GM19023 (cell line): ENCODE measurements at regions not wholly inside any gene's neighbourhood (a gene's known extent, or its start where the extent isn't known, plus 50 kb on each side); places are given as distances from the start of the nearest gene placed in this dataset.

Experiments
- ATAC-seq: cut with Tn5 transposase; IDR thresholded peaks from one replicate; pipeline ENCODE4 v1.9.1; 2021; ENCODE audit warnings: mild to moderate bottlenecking, moderate library complexity; ENCODE audit not compliant: unreplicated experiment

DNA sequence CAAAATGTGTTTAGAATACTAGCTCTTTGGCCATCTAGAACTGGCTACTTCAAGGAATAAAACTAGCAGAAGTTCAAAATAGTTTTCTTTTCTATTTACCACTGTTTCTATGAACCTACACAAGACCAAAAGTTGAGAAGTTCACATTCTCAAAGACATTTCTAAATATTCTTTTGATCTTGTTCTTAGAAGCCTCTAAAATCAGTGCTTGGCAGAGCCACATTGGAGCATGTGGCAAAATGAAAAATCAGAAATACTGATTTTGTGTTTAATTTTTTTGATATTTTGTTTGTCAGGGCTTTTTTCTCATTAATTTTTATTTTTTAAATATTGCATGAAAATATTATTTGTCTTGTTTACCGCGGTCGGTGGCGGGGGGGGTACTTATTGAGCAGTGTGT, 853.8 kb upstream of the INTU start:
- no peak for ATAC-seq

DNA sequence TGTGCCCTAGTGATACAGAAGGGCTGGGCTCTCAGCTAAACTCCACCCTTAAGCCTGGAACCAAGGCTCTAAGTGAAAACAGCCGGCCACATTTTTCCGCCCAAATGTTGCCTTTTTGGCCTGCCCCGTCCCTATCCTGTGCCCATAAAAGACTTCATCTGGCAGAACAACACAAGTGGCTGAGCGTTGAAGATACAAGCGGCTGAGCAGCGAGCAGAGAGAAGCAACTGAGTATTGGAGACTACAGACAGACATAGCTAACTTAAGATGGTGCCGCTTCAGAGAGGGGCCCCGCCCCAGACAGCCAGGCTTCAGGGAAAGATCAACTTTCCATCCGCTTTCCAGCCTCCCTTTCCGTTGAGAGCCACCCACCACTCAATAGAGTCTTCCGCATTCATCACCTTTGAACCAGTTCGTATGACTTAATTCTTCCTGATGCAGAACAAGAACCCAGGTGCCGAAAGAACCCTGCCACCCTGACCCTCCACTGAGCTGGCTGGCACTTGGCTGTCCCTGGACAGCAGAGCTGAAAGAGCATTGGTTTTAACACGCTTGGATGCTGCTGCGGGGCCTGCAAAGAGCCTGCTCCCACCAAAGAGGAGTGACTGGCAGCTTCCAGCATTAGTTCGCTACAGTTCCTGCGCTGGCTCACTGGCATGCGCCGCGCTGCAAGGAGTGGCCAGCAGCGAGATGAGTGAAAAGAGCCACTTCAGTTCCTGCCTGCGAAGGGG, 853.2 kb upstream of the INTU start:
- ATAC-seq: no peak

DNA sequence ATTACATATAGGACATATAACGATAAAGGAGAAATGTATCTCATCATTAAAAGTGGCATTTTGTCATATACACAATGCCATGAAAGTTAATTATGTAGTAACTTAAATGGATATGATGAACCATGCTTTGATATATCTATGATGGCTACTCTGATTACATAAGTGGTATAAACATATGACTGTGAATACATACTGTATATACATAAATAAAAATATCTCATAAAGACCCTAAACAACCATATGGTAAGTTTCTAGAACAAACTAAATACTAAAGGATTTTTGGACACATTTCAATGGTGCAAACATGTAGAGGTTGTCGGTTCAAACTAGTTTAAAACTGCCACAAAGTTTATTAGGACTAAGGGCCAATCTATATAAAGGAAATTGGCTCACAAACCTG, 849.6 kb upstream of the INTU start:
- no peak for ATAC-seq

DNA sequence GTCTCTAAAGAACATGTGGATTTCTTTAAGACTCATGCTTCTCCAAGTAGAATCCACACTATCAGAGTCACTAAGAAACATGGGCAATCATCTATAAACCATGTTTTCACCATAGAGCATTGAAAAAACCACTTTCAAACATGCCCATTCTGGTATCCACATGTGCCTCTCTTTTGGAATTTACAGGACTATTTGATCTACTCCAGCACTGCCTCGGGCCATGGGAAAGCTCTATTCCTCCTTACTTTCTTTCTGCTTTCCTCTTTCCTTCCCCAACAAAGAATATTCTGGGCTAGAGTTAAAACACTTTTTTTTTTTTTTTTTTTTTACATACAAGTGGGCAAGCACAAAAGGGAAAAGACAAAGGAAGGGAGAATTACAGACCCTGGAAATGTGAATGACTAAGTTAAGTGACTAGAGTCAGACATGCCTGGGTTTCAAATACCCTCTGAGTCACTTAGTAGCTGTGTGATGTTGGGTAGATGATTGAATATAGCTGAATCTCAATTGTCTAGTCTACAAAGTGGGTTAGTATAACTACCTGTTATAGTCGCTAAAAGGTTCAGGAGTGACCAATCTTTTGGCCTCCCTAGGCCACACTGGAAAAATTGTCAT, 847.7 kb upstream of the INTU start:
- ATAC-seq: no peak

DNA sequence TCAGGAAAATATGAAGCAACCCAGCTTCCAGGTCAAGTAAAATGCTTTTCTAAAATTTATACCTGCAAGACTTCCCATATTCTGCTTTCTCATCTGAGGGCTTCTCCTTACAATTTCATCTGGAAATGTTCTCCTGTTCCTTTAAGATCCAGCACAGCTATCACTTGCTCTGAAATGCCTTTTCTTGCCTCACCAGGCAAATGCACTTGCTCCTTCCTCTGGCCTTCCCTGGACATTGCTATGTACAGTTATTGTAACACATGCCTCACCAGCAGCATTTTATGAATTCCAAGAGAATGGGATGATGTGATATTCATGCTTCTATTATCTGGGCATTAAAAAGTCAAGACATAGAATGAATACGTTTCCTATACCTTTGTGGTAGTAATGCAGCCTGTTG, 842.1 kb upstream of the INTU start:
- no peak for ATAC-seq

DNA sequence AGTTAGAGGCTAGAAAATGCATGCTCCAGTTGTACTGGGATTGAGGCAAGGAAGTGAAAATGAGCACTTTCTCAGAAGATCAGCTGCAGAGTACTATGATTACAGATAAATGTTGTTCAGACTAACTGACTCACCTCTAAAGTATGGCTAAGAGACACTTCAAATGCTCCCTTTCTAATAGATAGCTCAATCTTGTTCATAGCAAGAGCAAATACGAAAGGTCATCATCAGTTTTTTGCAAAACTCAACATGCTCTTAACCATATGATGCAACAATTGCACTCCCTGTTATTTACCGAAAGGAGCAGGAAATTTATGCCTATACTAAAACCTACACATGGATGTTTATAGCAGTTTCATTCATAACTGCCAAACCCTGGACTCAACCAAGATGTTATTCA, 838.4 kb upstream of the INTU start:
- ATAC-seq: no peak

DNA sequence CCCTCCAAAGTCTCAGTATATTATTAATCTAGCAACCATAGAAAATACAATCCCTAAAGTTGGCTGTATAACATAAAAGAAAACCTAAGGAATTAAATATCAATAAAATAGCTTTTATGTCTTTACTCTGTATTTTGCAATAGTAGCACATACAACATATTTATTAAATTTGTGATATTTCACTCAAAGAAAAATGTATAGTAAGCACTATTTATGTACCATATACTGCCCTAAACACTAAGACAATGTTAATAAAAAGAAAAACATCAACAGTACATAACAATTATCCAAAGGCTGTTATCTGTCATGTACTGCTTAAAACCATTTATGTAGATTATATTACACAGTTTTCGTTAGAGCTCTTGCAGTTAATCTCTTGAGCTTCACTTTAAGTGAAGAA, 834.5 kb upstream of the INTU start:
- ATAC-seq: no peak

DNA sequence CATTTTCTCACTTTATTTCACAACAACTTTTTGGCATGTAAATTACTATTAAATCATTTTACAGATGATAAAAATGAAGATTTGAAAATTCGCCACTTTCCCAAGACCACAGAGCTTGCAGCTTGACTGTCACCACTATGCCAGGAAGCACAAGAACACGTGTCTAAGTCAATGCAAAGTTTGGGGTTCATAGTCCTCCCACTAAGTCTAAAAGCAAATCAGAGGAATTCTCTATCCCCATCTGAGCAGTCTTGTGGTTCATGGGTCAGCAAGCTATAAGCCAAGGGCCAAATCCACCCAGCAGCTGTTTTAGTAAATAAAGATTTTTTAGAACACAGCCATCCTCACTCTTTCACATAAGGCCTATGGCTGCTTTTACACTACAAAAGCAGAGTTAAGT, 833.3 kb upstream of the INTU start:
- no peak for ATAC-seq

DNA sequence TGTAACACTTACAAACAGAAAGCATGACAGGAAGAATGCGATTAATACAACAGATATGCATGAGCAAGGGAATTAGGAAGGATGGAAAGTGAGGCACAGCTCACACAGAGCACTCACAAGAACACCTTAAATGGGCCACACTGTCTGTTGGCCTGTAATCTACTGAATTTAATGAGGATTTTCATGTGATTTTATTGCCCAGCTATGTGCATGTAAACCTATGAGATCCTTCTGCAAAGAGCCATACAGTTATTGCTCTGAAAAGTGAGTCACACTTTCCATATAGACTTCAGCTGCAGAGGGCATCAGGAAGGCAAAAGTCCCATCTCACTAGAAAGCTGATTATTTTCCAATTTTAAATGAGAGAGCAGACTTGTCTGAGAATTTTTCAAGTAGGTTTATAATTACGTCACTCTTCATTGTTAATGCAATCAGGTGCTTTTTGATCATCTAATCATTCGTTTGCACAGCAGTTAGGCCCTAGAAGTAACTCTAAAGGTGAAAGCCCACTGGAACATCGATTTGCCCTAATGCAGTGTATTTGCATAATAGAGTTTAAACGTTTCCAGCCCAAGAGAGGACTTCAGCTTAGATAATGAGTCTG, 832.7 kb upstream of the INTU start:
- no peak for ATAC-seq

DNA sequence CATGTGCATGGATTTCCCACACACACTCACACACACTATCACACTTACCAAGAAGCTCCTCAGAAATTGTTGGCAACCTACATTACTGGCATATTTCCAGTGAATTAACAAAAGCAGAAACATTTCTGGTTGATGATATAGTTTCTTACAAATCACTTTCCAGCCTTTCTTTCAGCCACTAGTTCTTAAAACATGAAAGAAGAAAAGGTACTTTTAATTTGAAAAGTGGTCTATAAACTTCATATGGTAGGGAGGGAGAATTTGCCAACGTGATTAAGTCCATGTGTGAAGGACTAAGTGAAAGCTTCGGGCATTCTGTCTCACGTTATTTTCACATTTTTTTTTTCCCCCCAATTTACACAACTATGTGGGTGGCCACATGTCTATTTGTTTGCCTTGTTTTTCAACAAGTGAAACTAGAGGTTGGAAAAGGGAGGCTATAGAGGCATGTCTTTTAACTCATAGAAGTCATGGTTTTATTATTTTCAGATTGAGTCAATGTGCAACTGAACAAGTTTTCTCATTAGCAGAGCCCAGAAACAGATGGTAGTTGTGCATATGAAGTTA, 832.1 kb upstream of the INTU start:
- ATAC-seq: no peak

DNA sequence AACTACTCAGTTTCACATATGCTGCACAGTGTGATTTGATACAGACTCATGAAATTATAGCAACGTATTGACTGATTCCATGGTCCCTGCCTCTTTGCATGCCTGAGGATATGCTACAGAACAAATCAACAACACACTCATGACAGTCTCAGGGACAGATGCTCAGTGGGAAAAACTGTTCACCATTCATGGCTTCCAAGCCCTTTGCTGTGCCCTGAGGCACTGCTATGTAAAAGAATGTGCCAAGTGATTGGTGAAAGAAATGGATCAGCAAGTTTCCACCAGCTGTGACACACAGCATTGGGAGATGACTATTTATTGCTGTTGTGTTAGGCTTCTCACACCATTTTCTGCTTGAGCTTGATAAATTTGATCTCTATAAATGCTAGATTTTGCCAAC, 825.6 kb upstream of the INTU start:
- ATAC-seq: no peak

DNA sequence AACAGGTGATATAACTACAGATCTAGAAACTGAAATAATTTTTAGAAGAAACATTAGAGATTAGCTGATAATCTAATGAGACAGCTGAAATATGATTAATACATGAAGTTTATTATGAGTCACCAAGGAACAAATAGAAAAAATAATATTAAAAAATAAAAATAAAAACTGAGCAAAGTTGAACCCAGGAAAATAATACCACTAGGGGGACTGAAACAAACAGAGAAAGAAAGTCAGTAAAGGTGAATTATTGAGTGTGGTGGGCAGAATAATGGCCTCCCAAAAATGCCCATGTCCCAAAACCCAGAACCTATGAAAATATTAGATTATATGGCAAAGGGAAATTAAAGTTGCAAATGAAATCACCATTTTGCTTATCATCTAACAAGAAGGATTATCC, 820.7 kb upstream of the INTU start:
- no peak for ATAC-seq

DNA sequence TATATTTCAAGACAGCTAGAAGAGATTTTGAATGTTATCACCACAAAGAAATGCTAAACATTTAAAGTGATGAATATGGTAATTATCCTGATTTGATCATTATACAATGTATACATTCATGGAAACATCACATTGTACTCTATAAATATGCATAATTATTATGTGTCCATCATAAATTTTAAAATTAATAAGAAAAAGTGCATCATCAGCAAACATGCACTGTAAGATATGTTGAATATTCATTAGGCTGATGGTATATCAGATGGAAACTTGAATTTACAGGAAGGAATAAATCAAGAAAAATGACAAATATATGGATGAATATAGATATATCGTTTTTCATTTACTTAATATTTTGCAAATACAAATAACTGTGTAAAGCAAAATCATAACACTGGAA, 812.1 kb upstream of the INTU start:
- ATAC-seq: no peak

DNA sequence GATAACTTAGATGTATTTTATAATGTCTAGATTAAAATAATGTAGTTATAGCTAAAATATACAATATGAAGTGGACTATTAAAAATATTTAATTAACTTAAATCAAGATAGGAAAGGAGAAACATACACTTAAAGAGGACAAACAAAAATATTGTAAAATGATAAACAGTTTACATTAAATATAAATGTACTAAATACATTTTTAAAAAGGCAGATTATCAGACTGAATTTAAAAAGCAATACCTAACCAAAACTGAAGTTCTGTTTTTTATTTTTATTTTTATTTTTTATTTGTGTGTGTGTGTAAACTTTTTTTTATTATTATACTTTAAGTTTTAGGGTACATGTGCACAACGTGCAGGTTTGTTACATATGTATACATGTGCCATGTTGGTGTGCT, 811.6 kb upstream of the INTU start:
- ATAC-seq: no peak

DNA sequence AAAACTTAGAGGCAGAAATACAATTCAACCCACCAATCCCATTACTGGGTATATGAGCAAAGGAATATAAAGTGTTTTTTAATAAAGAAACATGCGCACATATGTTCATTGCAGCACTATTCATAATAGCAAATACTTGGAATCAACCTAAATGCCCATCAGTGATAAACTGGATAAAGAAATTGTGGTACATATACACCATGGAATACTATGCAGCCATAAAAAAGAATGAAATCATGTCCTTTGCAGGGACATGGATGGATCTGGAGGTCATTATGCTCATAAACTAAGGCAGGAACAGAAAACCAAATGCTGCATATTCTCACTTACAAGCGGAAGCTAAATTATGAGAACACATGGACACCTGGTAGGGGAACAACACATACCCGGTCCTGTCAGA, 807.7 kb upstream of the INTU start:
- ATAC-seq: no peak

DNA sequence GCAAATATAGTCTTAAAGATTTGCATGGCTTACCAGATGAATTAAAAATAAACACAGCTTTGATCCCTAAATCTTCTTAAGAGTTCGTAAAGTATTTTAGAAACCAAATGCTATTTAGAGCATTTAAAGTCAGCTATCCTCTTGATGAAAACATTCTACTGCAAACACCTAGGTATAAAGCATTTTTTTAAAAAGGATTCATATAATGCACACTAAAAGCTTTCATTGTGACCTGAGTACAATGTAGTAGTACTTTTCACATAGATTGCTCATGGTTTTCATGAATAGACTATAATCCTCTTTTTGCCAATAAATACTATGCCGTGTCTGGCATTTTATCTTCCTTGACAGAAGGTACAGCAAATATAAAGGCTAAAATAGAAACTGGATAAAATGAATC, 805.1 kb upstream of the INTU start:
- ATAC-seq: no peak

DNA sequence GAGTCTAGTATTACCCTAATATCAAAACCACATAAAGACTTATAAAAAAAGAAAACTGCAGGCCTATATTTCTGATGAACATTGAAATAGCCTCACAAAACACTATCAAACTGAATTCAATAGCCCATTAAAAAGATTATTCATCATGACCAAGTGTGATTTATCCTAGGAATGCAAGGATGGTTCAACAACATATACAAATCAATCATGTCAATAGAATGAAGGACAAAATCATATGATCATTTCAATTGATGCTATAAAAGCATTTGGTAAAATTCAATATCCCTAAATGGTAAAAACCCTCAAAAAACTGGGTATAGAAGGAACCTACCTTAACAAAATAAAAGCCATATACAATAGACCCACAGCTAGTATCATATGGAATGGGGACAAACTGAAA, 797.9 kb upstream of the INTU start:
- ATAC-seq: no peak

DNA sequence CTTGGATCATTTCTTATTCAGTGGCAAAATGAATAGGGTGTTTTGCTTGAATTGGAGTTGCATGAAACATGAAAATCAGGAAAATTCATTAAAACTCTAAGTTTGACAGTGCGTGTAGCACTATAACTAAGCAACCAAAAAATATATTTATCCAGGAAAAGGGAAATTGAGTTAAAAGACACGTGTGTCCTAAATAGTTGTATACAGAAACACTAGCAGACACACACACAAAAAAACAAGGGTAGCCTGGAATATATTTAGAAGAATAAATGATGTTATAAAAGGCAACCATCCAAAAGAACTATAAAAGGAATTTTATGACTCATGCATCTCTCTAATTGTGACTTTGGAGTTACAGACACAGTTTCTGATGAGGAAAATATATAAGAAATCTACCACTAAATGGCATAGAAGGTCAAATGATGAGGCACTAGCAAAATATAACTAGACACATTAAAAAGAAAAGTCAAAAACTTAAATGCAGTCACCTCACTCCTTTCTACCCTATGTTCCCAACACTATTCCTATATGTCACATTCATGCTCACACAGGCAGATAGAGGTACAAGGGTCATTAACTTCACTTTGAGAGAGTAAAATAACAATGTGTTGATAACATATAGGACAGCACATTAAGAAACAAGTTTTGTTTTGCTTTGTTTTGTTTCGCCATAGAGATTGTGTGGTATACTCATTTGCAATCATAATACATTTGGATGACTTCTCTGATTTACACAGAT, 793.6 kb upstream of the INTU start:
- ATAC-seq: no peak

DNA sequence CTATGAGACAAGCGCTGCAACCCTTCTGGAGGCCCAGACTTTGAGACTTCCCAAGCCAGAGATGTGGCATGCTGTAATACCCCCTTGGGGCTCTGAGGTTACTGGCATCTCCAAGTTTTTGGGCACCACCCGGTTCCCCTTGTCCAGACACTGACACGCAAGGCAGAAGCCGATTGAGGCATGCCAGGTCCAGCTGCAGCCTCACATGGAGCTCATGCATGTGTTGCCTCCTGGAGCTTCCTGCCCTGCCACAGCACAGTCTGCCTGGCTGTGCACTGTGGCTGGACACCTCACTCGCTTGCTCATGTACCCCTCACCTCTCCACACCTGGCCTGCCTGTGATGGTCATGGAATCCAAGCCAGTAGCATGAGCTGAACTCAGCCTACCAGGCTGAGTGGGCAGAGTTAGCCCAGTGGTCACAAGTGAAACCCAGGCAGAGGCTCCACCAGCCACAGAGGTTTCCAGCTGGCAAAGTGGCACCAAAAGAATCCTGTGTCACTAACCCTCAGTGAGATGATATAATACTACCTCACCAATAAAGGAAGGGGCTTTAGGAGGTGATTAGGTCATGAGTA, 789.2 kb upstream of the INTU start:
- no peak for ATAC-seq

DNA sequence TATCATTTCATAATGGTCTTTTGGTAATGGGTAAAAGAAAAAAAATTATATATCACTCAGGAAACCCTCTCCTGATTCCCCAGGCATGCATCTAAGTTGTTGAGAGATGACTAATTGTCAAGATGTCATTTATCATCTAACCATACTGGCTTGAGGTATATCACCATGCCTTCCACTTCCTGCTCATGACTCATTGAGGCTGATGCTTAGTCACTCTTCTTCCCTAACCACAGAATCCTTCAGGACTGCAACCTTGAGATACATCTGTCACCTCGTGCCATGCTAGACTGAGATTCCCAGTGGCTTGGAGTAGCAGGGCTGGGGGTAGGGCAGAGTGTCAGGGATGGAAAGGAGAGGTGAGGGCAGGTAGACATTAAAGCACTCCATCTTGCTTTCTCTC, 782.5 kb upstream of the INTU start:
- no peak for ATAC-seq

DNA sequence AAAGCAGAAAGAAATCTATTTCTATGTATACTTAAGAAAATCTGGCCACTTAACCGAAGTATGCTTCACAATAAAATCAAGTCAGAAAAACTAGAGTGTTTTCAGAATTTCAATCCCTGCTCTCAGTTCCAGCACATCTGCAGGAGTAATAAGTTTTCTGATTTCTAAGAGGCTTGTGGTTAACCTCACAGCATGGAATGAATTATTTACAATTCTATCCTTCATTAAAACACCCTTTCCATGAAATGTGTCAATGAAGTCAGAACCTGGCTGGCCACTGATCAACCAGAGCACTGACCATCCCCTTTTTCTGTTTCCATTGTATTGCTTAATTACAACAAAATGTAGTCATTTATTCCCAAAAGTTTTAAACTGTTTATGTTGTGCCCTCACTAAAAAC, 781.4 kb upstream of the INTU start:
- no peak for ATAC-seq
